Nephron progenitor cell (in vitro differentiated cells): ENCODE measurements at regions not wholly inside any gene's neighbourhood (a gene's known extent, or its start where the extent isn't known, plus 50 kb on each side); places are given as distances from the start of the nearest gene placed in this dataset.

ENCODE experiments used
- DNase-seq: peaks from one replicate; pipeline ENCODE4 v3.0.0; 2021
- H3K27ac Mint-ChIP-seq: 2 replicates; pipeline ENCODE4 v1.8.0; 2021; ENCODE audit warnings: mild to moderate bottlenecking, moderate library complexity, mixed read lengths
- H3K27me3 Mint-ChIP-seq: 2 replicates; pipeline ENCODE4 v1.8.0; 2021; ENCODE audit warnings: mild to moderate bottlenecking, low read depth, mixed read lengths; ENCODE audit not compliant: poor library complexity
- H3K36me3 Mint-ChIP-seq: 2 replicates; pipeline ENCODE4 v1.8.0; 2021; ENCODE audit warnings: low read depth, mixed read lengths
- H3K4me1 Mint-ChIP-seq: 2 replicates; pipeline ENCODE4 v1.8.0; 2021; ENCODE audit warnings: mixed read lengths
- H3K4me3 Mint-ChIP-seq: 2 replicates; pipeline ENCODE4 v1.8.0; 2021; ENCODE audit warnings: mild to moderate bottlenecking, moderate library complexity, mixed read lengths
- H3K9me3 Mint-ChIP-seq: 2 replicates; pipeline ENCODE4 v1.8.0; 2021; ENCODE audit warnings: mild to moderate bottlenecking, moderate library complexity, mixed read lengths
- TF ChIP-seq, protein P1 (sequence below): fragments of 200-600 bp; sonication (generic); IDR thresholded peaks from 2 replicates; pipeline ENCODE4 v1.5.0; 2021; ENCODE audit warnings: antibody characterized with exemption

DNA sequence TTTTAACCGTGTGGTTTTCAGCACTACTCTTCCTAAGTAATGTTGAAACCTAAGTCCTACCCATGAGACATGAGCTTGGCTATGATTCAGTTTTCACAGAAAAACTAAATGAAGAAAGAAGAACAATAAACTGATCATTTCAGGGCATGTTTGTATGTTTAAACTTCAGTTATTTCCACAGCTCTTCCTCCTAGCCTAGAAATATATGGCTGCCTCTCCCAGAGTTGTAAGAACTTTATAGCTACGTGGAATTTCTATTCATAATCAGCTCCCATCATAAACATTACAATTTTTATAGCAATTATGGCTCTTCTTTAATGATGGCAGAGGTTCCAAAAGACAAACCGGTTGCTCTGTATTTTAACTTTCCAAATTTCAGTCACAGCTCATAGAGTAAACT, 314.7 kb upstream of the ADAMTSL1 start:
- no peaks in the 10 kb centered on the region for H3K9me3 Mint-ChIP-seq
- peaks cover 2% of the 10 kb centered on the region for H3K27me3 Mint-ChIP-seq
- H3K4me3 Mint-ChIP-seq, result no peak overlapping the region
- DNase-seq, result no peak
- H3K27ac Mint-ChIP-seq, result no peak overlapping the region
- TF ChIP-seq, protein P1, sequence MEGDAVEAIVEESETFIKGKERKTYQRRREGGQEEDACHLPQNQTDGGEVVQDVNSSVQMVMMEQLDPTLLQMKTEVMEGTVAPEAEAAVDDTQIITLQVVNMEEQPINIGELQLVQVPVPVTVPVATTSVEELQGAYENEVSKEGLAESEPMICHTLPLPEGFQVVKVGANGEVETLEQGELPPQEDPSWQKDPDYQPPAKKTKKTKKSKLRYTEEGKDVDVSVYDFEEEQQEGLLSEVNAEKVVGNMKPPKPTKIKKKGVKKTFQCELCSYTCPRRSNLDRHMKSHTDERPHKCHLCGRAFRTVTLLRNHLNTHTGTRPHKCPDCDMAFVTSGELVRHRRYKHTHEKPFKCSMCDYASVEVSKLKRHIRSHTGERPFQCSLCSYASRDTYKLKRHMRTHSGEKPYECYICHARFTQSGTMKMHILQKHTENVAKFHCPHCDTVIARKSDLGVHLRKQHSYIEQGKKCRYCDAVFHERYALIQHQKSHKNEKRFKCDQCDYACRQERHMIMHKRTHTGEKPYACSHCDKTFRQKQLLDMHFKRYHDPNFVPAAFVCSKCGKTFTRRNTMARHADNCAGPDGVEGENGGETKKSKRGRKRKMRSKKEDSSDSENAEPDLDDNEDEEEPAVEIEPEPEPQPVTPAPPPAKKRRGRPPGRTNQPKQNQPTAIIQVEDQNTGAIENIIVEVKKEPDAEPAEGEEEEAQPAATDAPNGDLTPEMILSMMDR, result no peak
- peaks cover 13% of the 10 kb centered on the region for H3K4me1 Mint-ChIP-seq
- H3K36me3 Mint-ChIP-seq, result no peaks in the 10 kb centered on the region

DNA sequence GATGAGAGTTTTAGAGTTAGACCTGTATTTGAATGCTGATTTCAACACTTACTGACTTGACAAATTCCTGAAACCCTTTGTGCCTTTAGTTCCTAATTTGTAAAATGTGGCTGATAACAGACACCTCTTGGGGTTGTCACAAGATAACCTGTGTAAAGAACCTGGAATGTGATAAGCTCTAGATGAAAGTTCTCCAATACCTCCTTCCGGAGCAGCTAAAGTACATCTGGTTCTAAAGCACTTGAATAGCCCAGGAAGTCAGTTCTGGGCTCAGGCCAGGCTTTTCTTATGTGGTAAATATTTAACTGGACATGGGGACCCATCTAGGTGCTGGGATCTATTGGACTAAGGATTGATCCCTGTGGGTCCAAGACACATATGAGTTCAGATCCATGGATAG, 310.8 kb upstream of the ADAMTSL1 start:
- H3K4me1 Mint-ChIP-seq, result no peaks in the 10 kb centered on the region
- H3K9me3 Mint-ChIP-seq, result no peaks in the 10 kb centered on the region
- no peak for DNase-seq
- no peak overlapping the region for H3K27ac Mint-ChIP-seq
- H3K4me3 Mint-ChIP-seq, result no peak overlapping the region
- TF ChIP-seq, protein P1, result no peak
- no peaks in the 10 kb centered on the region for H3K36me3 Mint-ChIP-seq
- H3K27me3 Mint-ChIP-seq, result no peaks in the 10 kb centered on the region

DNA sequence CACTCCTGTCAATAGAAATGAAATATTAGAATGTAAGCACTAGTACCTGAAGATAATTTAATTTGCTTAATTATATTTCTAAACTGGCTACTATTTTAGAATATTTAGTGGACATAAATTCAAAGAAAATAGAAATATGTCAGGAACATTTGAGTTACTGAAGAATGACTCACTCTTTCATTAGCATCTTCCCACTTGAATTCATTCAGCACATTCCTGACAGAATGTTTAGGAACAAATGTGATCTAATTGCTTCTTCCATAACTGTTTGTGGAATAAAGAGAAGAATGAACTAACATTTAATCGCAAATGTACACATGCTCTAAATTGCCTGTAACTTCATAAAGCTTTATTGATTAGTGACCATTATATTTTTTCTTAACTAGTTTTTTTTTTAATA, 306.2 kb upstream of the ADAMTSL1 start:
- Mint-ChIP-seq H3K4me1 (no peaks in the 10 kb centered on the region), H3K36me3 (no peaks in the 10 kb centered on the region), H3K4me3 (no peak overlapping the region), H3K9me3 (peaks cover 6% of the 10 kb centered on the region), H3K27ac (no peak overlapping the region), H3K27me3 (no peaks in the 10 kb centered on the region)
- TF ChIP-seq, protein P1, result no peak
- DNase-seq, result no peak

DNA sequence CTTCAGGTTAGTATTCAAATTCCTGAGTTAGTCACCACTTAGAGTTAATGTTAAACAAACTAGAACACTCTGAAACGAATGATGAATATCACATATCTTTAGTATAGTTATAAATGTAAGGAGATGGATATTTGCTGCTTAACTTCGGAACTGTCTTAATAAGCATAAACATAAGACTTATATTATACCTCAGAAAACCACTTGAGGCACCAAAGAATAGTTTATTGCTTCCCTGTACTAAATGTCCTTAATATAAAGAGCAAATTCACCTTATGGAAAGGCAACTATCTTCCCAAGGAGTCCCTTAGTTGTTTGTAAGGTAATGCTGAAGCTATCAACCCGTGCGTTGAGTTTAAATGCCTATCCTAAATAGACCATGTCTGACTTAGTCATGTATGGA, 300.0 kb upstream of the ADAMTSL1 start:
- Mint-ChIP-seq H3K4me1 (no peaks in the 10 kb centered on the region), H3K27ac (no peak overlapping the region), H3K4me3 (no peak overlapping the region), H3K36me3 (peaks cover 5% of the 10 kb centered on the region), H3K9me3 (peaks cover 17% of the 10 kb centered on the region), H3K27me3 (no peaks in the 10 kb centered on the region)
- TF ChIP-seq, protein P1, result no peak
- DNase-seq, result no peak

DNA sequence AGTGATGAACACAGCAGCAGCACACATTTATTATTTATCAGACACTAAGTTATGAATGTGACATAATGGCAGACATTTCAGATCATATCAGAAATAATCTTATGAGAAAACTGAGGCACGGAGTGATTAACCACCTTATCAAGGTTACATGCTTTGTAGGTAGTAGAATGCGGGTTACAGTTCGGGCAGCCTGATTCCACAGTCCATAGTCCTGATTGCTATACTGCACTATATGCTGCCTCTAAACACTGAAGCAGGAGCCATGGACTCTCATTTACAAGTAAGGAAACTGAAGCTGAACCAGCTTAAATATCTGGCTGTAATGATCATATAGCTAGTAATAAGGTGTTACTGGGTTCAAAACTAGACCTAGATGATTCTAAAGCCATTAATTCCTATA, 291.3 kb upstream of the ADAMTSL1 start:
- Mint-ChIP-seq H3K9me3 (peaks cover 18% of the 10 kb centered on the region), H3K4me3 (no peak overlapping the region), H3K4me1 (no peaks in the 10 kb centered on the region), H3K27ac (no peak overlapping the region), H3K36me3 (peaks cover 2% of the 10 kb centered on the region), H3K27me3 (no peaks in the 10 kb centered on the region)
- TF ChIP-seq, protein P1, result no peak
- no peak for DNase-seq

DNA sequence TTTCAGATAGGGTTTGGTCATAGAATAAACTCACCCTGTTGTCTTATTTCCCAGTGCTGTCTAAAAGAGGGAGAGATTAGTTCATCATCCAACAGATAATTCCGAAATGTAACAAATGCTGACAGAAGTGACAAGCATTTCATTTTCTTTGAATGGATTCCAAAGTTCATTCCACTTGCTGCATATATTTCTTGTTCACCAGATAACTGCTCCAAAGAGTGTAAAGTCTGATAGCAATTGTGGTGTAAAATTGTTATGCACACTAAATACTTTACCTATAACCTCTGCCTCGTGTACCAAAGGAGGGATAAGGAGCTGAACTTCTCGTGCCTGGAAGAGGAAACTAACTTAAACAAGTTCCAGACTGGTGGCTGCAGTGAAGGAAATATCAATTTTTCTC, 290.0 kb upstream of the ADAMTSL1 start:
- no peaks in the 10 kb centered on the region for H3K27me3 Mint-ChIP-seq
- H3K4me1 Mint-ChIP-seq, result peaks cover 3% of the 10 kb centered on the region
- TF ChIP-seq, protein P1, result no peak
- no peak for DNase-seq
- H3K36me3 Mint-ChIP-seq, result no peaks in the 10 kb centered on the region
- peaks cover 12% of the 10 kb centered on the region for H3K9me3 Mint-ChIP-seq
- H3K27ac Mint-ChIP-seq, result no peak overlapping the region
- H3K4me3 Mint-ChIP-seq, result no peak overlapping the region
